GM13977 (cell line): ENCODE measurements at regions not wholly inside any gene's neighbourhood (a gene's known extent, or its start where the extent isn't known, plus 50 kb on each side); places are given as distances from the start of the nearest gene placed in this dataset.

ENCODE experiments used
- DNase-seq: peaks from one replicate; pipeline ENCODE4 v3.0.0; 2012; ENCODE audit warnings: low spot score
- in situ Hi-C: fragments of 300-500 bp; cut with MboI; formaldehyde crosslinking; loops from one replicate; pipeline ENCODE4 v1.12.0; 2022; ENCODE audit warnings: low sequenced_read_pairs, low pct_unique_long_range_greater_than_20kb, mixed read lengths, inconsistent platforms; ENCODE audit not compliant: unreplicated experiment
- TF ChIP-seq, protein P1 (sequence below): IDR thresholded peaks from 2 replicates; pipeline ENCODE4 v1.5.1; 2012; ENCODE audit warnings: mild to moderate bottlenecking, control low read depth; ENCODE audit not compliant: insufficient read depth; ENCODE audit errors: extremely low read depth, missing control alignments

GRCh38 chr1:30329263-30329753 is 394.1 kb downstream of the MATN1 start:
- DNase-seq, result no peak
- in situ Hi-C loops, result no loop called here
- TF ChIP-seq, protein P1, sequence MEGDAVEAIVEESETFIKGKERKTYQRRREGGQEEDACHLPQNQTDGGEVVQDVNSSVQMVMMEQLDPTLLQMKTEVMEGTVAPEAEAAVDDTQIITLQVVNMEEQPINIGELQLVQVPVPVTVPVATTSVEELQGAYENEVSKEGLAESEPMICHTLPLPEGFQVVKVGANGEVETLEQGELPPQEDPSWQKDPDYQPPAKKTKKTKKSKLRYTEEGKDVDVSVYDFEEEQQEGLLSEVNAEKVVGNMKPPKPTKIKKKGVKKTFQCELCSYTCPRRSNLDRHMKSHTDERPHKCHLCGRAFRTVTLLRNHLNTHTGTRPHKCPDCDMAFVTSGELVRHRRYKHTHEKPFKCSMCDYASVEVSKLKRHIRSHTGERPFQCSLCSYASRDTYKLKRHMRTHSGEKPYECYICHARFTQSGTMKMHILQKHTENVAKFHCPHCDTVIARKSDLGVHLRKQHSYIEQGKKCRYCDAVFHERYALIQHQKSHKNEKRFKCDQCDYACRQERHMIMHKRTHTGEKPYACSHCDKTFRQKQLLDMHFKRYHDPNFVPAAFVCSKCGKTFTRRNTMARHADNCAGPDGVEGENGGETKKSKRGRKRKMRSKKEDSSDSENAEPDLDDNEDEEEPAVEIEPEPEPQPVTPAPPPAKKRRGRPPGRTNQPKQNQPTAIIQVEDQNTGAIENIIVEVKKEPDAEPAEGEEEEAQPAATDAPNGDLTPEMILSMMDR, result no peak

GRCh38 chr1:30328401-30329262 is 394.8 kb downstream of the MATN1 start:
- TF ChIP-seq, protein P1, result no peak
- DNase-seq, result no peak
- in situ Hi-C loops, result no loop called here

DNA sequence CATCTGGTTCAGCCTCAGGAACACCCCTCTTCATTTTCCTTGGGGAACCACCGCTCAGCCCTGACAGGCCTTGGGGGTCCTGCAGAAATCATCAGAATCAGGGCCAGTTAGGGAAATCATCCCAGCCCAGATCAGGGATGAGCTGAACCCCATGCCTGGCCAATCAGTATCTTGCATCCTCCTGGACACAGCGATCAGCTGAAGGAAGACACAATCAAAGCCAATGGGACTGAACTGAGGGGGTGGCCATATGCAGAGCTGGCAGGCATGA is 395.4 kb downstream of the MATN1 start:
- TF ChIP-seq, protein P1, result no peak
- DNase-seq, result no peak
- in situ Hi-C loops, result no loop called here

GRCh38 chr1:30327370-30328099 is 395.9 kb downstream of the MATN1 start:
- no peak for DNase-seq
- TF ChIP-seq, protein P1, result no peak
- in situ Hi-C loops, result no loop called here

DNA sequence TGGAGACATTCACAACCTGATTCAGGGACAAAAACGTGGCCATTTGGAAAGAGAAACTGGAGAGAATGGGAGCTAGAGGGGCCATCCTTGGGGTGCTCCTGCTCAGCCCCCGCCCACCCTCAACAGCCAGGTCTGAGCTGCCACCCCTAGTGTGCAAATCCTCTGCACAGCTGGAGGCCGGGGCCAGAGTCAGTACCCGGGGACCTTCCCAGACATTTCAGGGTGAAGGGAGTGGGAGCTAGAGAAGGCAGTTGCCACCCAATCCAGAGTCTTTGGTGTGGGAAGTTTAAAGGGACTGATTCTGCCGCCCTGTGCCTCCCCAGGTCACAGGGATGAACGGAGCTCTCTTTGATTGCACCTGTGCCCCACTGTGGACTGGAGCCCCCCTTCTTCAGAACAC is 397.4 kb downstream of the MATN1 start:
- DNase-seq, result no peak
- in situ Hi-C loops, result no loop called here
- TF ChIP-seq, protein P1, result no peak

DNA sequence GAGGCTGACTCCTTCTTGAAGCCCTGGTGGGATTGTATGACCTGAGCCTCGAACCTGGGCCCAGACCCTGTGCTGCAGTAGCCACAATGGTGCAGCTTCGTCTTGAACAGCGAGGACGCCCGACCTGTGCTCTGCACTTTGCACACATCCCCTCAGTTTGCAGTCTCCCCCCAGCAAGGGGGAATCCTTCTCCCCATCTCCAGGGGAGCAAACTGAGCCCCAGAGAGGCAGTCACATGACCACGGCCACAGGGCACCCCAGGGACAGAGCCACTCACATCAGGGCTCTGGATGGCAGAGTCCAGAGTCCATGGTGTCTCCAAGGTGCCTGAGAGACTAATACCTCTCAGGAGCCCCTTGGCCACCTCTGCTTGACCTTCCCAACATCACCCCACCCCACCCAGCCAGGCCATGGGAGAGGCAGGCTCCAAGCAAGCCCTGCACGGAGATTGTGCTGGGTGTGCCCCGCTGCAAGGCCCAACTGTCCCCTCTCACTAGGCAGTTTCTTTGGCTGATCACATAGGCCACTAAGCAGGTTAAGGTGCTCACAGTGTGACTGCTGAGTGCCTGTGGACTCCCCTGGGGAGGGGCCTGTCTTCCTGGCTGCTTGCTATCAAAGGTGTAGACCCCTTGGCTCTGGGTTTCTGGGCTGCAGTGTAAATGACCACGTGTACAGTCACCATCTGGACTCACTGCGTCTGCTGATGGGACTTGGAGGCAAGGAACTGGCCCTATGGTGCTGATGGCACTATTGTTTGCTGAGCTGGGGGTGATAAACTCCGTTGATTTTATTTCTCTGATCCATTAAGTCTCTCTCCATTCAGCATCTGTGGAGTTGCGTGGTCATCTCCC is 398.1 kb downstream of the MATN1 start:
- TF ChIP-seq, protein P1, result no peak
- in situ Hi-C loops, result no loop called here
- DNase-seq, result no peak
